ENCODE measurements at regions not wholly inside any gene's neighbourhood (a gene's known extent, or its start where the extent isn't known, plus 50 kb on each side); places are given as distances from the start of the nearest gene placed in this dataset.

DNA sequence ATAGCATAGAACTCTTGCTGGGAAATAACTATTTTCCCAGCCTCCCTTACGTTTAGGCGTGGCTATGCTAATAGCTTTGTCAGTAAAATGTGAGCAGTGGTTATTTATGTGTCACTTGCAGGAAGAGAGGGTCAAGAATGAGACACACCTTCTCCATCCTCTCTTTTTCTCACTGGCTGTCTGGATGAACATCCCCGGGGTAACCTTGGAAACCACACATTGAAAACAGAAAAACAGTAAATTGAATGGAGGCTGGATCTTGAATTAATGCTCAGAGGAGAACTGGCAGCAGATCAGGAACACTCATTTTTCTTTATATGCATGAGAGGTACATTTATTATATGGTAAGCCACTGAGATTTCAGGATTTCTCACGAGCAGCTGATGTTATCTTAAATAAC, 127.6 kb downstream of the DNAJB9 start:
- DNase-seq (ENCODE audit: low spot score): no peak

- DNase-seq (ENCODE audit: low spot score): no peak
Observed at GRCh38 chr7:108711611-108712010, 141.9 kb downstream of the DNAJB9 start.

DNA sequence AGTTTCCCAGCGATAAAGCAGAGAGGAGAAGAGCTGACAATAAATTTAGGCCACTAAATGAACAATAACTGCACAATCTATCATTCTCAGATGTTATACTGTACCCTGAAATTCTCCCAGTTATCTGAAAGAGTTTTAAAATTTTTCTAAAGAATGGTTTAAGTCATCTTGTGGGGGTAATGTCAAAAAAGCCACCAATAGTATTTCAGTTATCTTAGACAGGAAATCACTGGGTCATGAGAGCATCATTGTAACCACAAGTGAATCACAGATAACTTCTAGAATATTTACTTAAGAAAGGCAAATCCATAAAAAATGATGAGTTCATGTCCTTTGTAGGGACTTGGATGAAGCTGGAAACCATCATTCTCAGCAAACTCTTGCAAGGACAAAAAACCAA, 147.1 kb downstream of the DNAJB9 start:
- DNase-seq (ENCODE audit: low spot score): no peak

DNA sequence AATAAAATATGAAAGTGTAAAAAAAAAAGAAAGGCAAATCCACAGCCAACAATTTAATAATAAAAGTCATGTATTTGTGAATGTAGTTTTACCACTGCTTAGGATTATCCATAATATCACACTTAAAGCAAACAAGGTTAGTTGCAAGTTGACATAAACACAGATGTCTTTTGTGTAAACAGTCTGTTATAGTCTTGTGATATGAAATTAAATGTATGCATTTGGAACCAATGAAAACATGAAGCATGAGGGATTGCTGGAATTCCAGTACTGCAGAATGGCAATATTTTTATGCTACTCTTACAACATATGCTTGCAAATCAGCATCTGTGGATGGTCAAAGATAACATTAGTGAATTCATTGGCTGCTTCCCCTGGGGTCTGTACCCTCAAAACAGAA, 148.1 kb downstream of the DNAJB9 start:
- DNase-seq (ENCODE audit: low spot score): no peak

- no peak for DNase-seq (ENCODE audit: low spot score)
Observed at GRCh38 chr7:108719631-108720030, 150.0 kb downstream of the DNAJB9 start.

- DNase-seq (ENCODE audit: low spot score): no peak
Observed at GRCh38 chr7:108722561-108722960, 152.9 kb downstream of the DNAJB9 start.

DNA sequence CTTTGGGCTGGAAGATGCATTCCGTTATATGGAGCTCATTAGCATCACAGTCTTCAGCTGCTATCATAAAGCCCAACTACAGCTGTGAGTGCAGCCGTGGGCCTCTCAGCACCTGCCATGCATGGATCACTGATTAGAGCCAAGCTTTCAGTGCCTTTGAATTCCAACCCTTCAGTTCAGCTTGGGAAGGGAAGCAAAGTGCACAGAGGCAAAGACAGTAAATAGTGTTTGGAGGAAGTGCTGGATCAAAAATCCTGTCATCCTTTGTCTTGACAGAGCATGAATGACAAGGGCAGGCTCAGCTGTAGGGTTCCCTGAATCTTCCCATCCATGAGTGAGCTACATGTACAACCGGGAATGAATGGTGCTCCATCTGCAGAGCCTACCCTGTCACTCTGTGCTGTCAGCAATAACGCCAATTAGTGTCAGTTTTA, 153.7 kb downstream of the DNAJB9 start:
- DNase-seq (ENCODE audit: low spot score): no peak

- DNase-seq (ENCODE audit: low spot score): no peak
Observed at GRCh38 chr7:108724251-108725100, 154.8 kb downstream of the DNAJB9 start.

- no peak for DNase-seq (ENCODE audit: low spot score)
Observed at GRCh38 chr7:108735814-108736213, 166.1 kb downstream of the DNAJB9 start.

DNA sequence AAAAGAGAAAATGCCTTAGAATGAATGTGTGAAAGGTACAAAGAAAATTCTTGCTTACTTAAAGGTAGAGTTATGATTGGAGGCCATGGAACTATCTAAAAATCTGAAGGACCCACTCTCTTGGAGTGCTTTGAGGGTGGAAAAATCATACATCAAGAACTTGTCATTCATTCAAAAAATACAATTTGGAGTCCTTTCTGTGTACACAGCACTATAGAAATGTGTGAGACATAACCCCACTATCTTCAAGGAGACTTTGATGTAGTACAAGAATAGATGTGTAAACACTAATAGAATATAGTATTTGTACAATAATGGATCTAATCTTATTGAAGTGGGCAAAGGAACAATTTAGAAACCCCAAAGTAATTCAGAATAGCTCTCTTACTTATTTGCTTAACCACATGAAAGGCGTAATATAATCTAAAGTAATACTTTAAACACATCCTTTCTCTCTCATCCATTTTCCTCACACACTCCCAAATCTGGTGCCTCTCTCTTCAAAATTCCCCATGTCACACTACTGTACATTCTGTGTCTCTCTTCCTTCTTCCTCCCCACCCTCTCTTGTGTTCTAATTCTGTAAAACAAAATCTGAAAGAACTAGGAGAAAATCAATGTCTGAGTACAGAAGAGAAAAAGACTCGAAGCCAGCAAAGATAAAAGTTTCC, 166.7 kb downstream of the DNAJB9 start:
- no peak for DNase-seq (ENCODE audit: low spot score)

- no peak for DNase-seq (ENCODE audit: low spot score)
Observed at GRCh38 chr7:108770981-108771745, 201.5 kb downstream of the DNAJB9 start.

- no peak for DNase-seq (ENCODE audit: low spot score)
Observed at GRCh38 chr7:108771853-108772252, 202.2 kb downstream of the DNAJB9 start.

DNA sequence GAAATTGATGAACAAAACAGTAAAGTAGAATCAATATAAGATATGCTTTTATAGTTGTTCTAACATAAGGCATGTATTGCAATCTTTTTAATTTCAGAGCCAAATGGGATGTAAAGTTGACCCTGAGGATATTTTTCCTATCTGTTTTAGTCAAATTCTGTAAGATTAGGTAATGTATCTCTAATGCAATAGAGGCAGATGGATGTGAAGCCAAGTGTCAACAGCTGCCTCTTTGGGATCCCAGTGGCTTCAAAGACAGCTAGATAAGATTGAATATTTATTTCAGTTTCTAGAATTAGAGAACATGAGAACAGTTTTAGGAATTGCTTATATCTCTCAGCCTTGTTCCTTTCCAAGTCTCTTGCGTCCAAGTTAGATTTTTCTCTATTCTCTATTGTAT, 208.3 kb downstream of the DNAJB9 start:
- no peak for DNase-seq (ENCODE audit: low spot score)

GRCh38 chr7:108789451-108789850, 219.8 kb downstream of the DNAJB9 start:
- DNase-seq (ENCODE audit: low spot score): no peak

DNA sequence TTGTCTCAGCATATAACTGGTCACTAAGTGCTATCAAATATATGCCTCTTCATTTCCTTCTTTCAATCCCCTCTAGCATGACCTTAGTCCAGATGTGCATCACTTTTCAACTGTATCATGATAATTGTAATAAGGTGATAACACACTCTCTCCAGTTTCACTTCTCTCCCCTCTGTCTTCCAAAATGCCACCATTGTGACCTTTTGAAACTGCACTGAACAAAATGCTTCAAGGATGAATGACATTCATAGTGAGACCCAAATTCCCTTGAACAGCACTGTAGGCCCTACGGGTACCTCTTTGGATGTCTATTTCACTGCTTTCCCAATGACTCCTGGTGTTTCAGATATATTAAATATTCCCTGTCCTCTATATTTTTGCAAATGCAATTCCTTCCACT, 224.8 kb downstream of the DNAJB9 start:
- no peak for DNase-seq (ENCODE audit: low spot score)

GRCh38 chr7:108802650-108803049, 233.0 kb downstream of the DNAJB9 start:
- DNase-seq (ENCODE audit: low spot score): no peak

DNA sequence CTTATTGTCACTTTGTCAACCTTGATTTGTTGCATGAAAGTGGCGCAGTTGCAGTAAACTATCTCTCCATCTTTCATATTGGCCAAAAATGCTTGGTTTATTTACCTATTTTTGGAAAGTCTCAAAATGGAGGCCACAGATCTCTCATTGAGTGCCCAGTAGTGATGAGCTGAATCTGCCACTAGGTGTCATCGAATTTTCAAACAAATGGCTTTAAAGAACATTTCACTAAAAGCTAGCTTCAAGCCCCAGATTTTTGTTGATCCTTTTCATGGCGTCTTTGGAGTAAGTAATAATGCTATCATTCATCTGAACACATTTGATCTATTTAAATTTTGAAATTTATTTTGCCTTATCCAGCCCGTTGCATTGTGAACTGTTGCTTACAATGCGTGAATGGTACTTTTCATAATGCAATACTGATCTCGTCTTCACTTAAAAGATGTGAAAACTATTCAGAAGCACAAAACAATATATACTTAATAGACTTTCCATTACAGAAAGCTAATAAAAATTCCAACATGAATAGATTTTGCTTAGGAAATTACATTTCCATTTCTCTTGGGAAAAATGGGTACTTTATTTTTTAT, 236.2 kb downstream of the DNAJB9 start:
- DNase-seq (ENCODE audit: low spot score): no peak

- DNase-seq (ENCODE audit: low spot score): no peak
Observed at GRCh38 chr7:108808549-108809266, 239.0 kb downstream of the DNAJB9 start.

DNA sequence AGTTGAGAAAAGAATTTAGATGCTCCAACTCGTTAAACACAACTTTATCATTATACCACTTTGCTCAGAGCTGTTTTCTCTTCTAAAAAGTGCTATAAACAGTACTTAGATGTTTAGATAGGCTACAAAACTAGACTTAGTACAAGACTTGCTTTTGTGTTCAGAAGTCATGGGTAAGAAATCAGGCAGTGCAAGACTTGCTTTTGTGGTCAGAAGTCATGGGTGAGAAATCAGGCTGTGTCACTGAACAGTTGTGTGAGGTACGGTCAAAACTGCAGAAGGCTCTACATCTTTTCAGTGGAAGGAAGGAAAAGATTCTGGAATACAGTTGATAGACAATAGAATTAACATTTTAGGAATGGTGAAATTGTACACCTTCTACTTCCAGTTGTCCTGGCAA, 239.7 kb downstream of the DNAJB9 start:
- DNase-seq (ENCODE audit: low spot score): no peak

DNA sequence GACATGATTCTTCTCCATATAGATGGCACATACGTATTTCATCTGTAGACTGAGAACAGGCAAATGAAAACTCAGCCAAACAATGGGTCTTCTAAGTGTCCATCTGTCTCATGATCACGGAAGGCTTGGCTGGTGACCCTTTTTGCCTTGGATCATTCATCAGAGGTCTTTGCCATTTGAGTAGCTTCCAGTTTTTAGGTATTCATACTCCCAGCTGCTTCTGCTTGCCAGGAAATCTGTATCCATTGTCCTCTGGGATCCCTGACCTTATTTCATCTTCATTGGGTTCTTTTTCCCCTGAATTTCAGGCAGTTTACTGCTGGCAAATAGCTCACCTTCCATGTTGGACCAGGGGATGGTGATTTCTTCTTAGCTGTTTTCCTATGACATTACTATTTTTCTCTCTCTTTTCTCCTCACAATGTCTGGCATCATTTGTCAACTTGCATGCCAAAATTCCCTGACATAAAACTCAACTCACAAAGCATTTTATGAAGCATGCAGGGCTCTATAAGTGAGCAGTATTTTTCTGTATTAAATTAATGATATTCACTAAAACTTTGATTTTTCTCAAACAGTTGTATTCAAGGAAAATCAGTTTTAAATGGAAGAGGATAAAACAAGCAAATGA, 241.2 kb downstream of the DNAJB9 start:
- DNase-seq (ENCODE audit: low spot score): no peak

Data from globus pallidus (tissue), 1 donor.